ENCODE measurements at regions not wholly inside any gene's neighbourhood (a gene's known extent, or its start where the extent isn't known, plus 50 kb on each side); places are given as distances from the start of the nearest gene placed in this dataset.

DNA sequence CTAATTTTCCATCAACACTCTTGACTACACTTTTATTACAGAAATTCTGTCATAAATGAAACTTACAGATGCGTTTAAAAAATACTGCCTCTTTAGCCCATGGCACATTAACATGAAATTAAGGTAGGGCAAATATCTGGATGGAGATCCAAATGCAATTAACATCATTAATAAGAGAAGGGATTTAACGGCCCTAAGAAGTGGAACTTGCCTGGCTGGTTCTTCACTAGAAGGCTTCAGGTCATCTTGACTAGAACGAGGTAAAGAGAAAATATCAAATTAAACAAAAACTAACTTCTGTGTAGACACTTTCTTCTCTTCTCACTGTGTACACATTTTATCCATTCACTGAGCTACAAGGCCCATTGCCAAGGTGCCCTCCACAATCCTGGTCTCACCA, 1093.4 kb downstream of the EFNB2 start:
- Histone ChIP-seq H2BK20ac (ENCODE audit: low read depth, low read length) (no peak overlapping the region), H3K56ac (ENCODE audit: extremely low read depth, insufficient read depth, low read length) (no peak overlapping the region), H3K23ac (ENCODE audit: low read depth, low read length) (no peak overlapping the region), H3K18ac (ENCODE audit: low read depth, low read length) (no peak overlapping the region; the same call in 1 of the 2 replicates), H3K36me3 (ENCODE audit: control insufficient read depth, insufficient read depth, low read length) (no peaks in the 10 kb centered on the region), H3K9me3 (ENCODE audit: control insufficient read depth, insufficient read depth, low read length) (no peaks in the 10 kb centered on the region), H3K79me1 (ENCODE audit: low read depth in 1 of 2, low read length in 2 of 2) (no peaks in the 10 kb centered on the region), H2BK5ac (ENCODE audit: low read depth, low read length, poor library complexity, severe bottlenecking) (no peak overlapping the region), H4K8ac (ENCODE audit: low read depth in 2 of 2, low read length in 2 of 2) (no peak overlapping the region; a peak in 1 of 4 replicates), H4K20me1 (ENCODE audit: insufficient read depth, low read length) (no peaks in the 10 kb centered on the region), H2BK15ac (ENCODE audit: low read depth, low read length) (no peak overlapping the region), H2AK9ac (replicated peaks; ENCODE audit: low read depth, low read length, poor library complexity) (no peak overlapping the region), H4K91ac (ENCODE audit: insufficient read depth, low read depth, low read length) (no peak overlapping the region), H3K9me1 (ENCODE audit: insufficient read depth, low read length) (no peaks in the 10 kb centered on the region), H4K5ac (ENCODE audit: low read depth, low read length) (peak overlapping the region; percentile 55; the same call in 1 of the 2 replicates), H3K27me3 (ENCODE audit: control insufficient read depth, insufficient read depth, low read length) (no peaks in the 10 kb centered on the region), H3K4me1 (ENCODE audit: control insufficient read depth, insufficient read depth, low read length) (no peaks in the 10 kb centered on the region), H3K4me2 (ENCODE audit: low read depth, low read length) (no peak overlapping the region), H3K14ac (replicated peaks; ENCODE audit: low read depth, low read length) (no peak overlapping the region), H2AK5ac (ENCODE audit: low read depth, low read length) (no peak overlapping the region), H3K27ac (ENCODE audit: insufficient read depth, low read length) (no peak overlapping the region), H3K9ac (ENCODE audit: low read depth, low read length) (no peak overlapping the region), H3K4me3 (ENCODE audit: insufficient read depth, low read depth, low read length) (no peak overlapping the region), H2AFZ (replicated peaks; ENCODE audit: low read length, poor library complexity) (no peak overlapping the region), H2BK120ac (ENCODE audit: low read depth, low read length) (no peak overlapping the region), H3K4ac (ENCODE audit: low read depth, low read length) (no peak overlapping the region)
- in situ Hi-C loops (cut with MboI; ENCODE audit: low sequenced_read_pairs) (loop anchor here (25.0 kb wide), 1 partner anchor 1095 kb away; the partner anchor contains the start of gene EFNB2), intact Hi-C loops (cut with micrococcal nuclease) (loop anchor here (5.0 to 10.0 kb wide), 2 partner anchors 105 to 1093 kb away; partner anchors contain the start of gene EFNB2), dilution Hi-C loops (cut with HindIII; ENCODE audit: low sequenced_read_pairs, unreplicated experiment) (no loop called here)
- DNase-seq (no peak), ATAC-seq (ENCODE audit: low read depth) (no peak)
- WGBS, 2 experiments (ENCODE audit: extremely low coverage in 2 of 2, insufficient read length in 1 of 2): no CpG with 5 or more reads among the region's 3 CpGs
- no TSS peak for BruUV-seq (replicated peaks)
- POLR2A ChIA-PET (ENCODE audit: unreplicated experiment): no interaction called here
- CTCF ChIA-PET: interaction anchor here (0.6 kb wide), 1 partner anchor 28 kb away, joined by 5 read pairs; no protein-coding TSS in a partner anchor
- TF ChIP-seq, protein P1, sequence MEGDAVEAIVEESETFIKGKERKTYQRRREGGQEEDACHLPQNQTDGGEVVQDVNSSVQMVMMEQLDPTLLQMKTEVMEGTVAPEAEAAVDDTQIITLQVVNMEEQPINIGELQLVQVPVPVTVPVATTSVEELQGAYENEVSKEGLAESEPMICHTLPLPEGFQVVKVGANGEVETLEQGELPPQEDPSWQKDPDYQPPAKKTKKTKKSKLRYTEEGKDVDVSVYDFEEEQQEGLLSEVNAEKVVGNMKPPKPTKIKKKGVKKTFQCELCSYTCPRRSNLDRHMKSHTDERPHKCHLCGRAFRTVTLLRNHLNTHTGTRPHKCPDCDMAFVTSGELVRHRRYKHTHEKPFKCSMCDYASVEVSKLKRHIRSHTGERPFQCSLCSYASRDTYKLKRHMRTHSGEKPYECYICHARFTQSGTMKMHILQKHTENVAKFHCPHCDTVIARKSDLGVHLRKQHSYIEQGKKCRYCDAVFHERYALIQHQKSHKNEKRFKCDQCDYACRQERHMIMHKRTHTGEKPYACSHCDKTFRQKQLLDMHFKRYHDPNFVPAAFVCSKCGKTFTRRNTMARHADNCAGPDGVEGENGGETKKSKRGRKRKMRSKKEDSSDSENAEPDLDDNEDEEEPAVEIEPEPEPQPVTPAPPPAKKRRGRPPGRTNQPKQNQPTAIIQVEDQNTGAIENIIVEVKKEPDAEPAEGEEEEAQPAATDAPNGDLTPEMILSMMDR (conservative IDR thresholded peaks at IDR 0.05; ENCODE audit: low read depth, low read length): no peak
- TF ChIP-seq SMC3 (IDR thresholded peaks at IDR 0.05; ENCODE audit: low read depth, low read length) (no peak), RCOR1 (IDR thresholded peaks at IDR 0.05; ENCODE audit: insufficient replicate concordance, low read length) (no peak), RFX5 (IDR thresholded peaks at IDR 0.05; ENCODE audit: low read depth, low read length) (no peak), MAFK (IDR thresholded peaks at IDR 0.05; ENCODE audit: low read depth, low read length) (no peak), CHD1 (IDR thresholded peaks at IDR 0.05; ENCODE audit: low read depth, low read length) (no peak), MAZ (IDR thresholded peaks at IDR 0.05; ENCODE audit: borderline replicate concordance, low read depth, low read length) (no peak), BHLHE40 (IDR thresholded peaks at IDR 0.05; ENCODE audit: low read depth, low read length) (no peak), CEBPB (IDR thresholded peaks at IDR 0.05; ENCODE audit: low read depth, low read length) (no peak), POLR2A (IDR thresholded peaks at IDR 0.05; ENCODE audit: low read depth, low read length) (no peak), FOS (IDR thresholded peaks at IDR 0.05; ENCODE audit: low read depth, low read length) (no peak)
- TF ChIP-seq, protein P2, sequence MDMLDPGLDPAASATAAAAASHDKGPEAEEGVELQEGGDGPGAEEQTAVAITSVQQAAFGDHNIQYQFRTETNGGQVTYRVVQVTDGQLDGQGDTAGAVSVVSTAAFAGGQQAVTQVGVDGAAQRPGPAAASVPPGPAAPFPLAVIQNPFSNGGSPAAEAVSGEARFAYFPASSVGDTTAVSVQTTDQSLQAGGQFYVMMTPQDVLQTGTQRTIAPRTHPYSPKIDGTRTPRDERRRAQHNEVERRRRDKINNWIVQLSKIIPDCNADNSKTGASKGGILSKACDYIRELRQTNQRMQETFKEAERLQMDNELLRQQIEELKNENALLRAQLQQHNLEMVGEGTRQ (IDR thresholded peaks at IDR 0.05; ENCODE audit: low read depth, low read length): no peak
- TF ChIP-seq, protein P3, sequence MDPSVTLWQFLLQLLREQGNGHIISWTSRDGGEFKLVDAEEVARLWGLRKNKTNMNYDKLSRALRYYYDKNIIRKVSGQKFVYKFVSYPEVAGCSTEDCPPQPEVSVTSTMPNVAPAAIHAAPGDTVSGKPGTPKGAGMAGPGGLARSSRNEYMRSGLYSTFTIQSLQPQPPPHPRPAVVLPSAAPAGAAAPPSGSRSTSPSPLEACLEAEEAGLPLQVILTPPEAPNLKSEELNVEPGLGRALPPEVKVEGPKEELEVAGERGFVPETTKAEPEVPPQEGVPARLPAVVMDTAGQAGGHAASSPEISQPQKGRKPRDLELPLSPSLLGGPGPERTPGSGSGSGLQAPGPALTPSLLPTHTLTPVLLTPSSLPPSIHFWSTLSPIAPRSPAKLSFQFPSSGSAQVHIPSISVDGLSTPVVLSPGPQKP (IDR thresholded peaks at IDR 0.05; ENCODE audit: borderline replicate concordance, low read depth, low read length): no peak

All from IMR-90 (cell line).